ENCODE measurements at regions not wholly inside any gene's neighbourhood (a gene's known extent, or its start where the extent isn't known, plus 50 kb on each side); places are given as distances from the start of the nearest gene placed in this dataset.

DNA sequence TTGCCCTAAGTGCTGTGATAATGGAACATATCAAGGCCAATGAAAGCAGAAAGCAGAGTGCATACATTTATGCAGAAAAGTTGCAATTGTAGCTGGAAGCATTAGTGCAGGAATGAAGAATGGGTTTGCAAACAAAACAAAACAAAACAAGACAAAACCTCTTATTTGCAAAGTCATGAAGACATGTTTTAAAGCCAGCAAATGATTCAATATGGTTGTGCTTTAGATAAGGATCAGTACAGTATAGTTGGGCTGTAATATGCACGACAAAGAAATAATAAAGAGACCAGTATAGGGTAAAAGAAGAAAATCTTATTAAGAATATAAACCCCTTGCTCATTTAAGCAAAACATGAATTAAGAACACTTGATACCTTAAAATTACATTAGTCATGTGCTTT lies 398.1 kb downstream of the KIF2B start:
- TF ChIP-seq, protein P1, sequence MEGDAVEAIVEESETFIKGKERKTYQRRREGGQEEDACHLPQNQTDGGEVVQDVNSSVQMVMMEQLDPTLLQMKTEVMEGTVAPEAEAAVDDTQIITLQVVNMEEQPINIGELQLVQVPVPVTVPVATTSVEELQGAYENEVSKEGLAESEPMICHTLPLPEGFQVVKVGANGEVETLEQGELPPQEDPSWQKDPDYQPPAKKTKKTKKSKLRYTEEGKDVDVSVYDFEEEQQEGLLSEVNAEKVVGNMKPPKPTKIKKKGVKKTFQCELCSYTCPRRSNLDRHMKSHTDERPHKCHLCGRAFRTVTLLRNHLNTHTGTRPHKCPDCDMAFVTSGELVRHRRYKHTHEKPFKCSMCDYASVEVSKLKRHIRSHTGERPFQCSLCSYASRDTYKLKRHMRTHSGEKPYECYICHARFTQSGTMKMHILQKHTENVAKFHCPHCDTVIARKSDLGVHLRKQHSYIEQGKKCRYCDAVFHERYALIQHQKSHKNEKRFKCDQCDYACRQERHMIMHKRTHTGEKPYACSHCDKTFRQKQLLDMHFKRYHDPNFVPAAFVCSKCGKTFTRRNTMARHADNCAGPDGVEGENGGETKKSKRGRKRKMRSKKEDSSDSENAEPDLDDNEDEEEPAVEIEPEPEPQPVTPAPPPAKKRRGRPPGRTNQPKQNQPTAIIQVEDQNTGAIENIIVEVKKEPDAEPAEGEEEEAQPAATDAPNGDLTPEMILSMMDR (optimal IDR thresholded peaks at IDR 0.05 in 1 of 3, IDR thresholded peaks at IDR 0.05 in 1 of 3, conservative IDR thresholded peaks at IDR 0.05 in 1 of 3; ENCODE audit: extremely low read depth in 1 of 3, insufficient read depth in 2 of 3, low read length in 3 of 3), result no peak
- no peak for TF ChIP-seq EZH2 (IDR thresholded peaks at IDR 0.05; ENCODE audit: low read length)
